ENCODE measurements at regions not wholly inside any gene's neighbourhood (a gene's known extent, or its start where the extent isn't known, plus 50 kb on each side); places are given as distances from the start of the nearest gene placed in this dataset.
"Not testable (repeated sequence)": the region's sequence is repeated elsewhere in the genome, so short reads cannot be mapped to it uniquely, and the experiment has no call there.

GRCh38 chr13:44730099-44730498, 154.0 kb upstream of the TSC22D1 start:
- H3K4me3 ChIP-seq (replicated peaks in 1 of 3; ENCODE audit: insufficient read depth in 1 of 3, low read depth in 1 of 3, low read length in 3 of 3): no peak overlapping the region
- ChIA-PET CTCF (interaction anchor here (1.2 kb wide), 1 partner anchor 10 kb away, joined by 3 read pairs; no protein-coding TSS in a partner anchor), POLR2A (no interaction called here)
- intact Hi-C loops (cut with micrococcal nuclease) (no loop called here), dilution Hi-C loops (cut with MboI; ENCODE audit: extremely low pct_ligation_motif_present, low sequenced_read_pairs) (no loop called here)
- H3K36me3 ChIP-seq (ENCODE audit: control insufficient read depth in 2 of 2, extremely low read depth in 1 of 2, insufficient read depth in 2 of 2, low read length in 2 of 2): no peaks in the 10 kb centered on the region
- no peak overlapping the region for H3K9ac ChIP-seq (replicated peaks; ENCODE audit: extremely low read depth, insufficient read depth, low read length)
- H3K9me3 ChIP-seq (replicated peaks; ENCODE audit: control insufficient read depth, insufficient read depth, low read length): no peaks in the 10 kb centered on the region
- H3K4me1 ChIP-seq (ENCODE audit: control insufficient read depth, extremely low read depth, insufficient read depth, low read length): no peaks in the 10 kb centered on the region
- no peak overlapping the region for H3K27ac ChIP-seq (ENCODE audit: insufficient read depth, low read depth, low read length)
- no peaks in the 10 kb centered on the region for H4K20me1 ChIP-seq (replicated peaks; ENCODE audit: control insufficient read depth, extremely low read depth, insufficient read depth, low read length)
- H3K27me3 ChIP-seq (ENCODE audit: control insufficient read depth in 2 of 2, insufficient read depth in 2 of 2, low read length in 2 of 2): no peaks in the 10 kb centered on the region
- peak; percentile 26 for FAIRE-seq
- no TSS peak for BruUV-seq (replicated peaks)
- no peak overlapping the region for H2AFZ ChIP-seq (ENCODE audit: low read depth, low read length)
- no peak for DNase-seq (ENCODE audit: low read depth, low spot score)
- H3K9me1 ChIP-seq (replicated peaks; ENCODE audit: control insufficient read depth, extremely low read depth, insufficient read depth, low read length): no peaks in the 10 kb centered on the region
- TF ChIP-seq JUN (IDR thresholded peaks at IDR 0.05; ENCODE audit: borderline replicate concordance, insufficient read depth, insufficient read length, low read depth): no peak
- no peak overlapping the region for H3K4me2 ChIP-seq (ENCODE audit: insufficient read depth, low read length)
- no peaks in the 10 kb centered on the region for H3K79me2 ChIP-seq (ENCODE audit: control insufficient read depth, insufficient read depth, low read length)

- dilution Hi-C loops (cut with MboI; ENCODE audit: extremely low pct_ligation_motif_present, low sequenced_read_pairs); H3K4me2 ChIP-seq (ENCODE audit: insufficient read depth, low read length); intact Hi-C loops (cut with micrococcal nuclease); H3K9me3 ChIP-seq (replicated peaks; ENCODE audit: control insufficient read depth, insufficient read depth, low read length); POLR2A ChIA-PET; CTCF ChIA-PET; FAIRE-seq; DNase-seq (ENCODE audit: low read depth, low spot score); H3K27ac ChIP-seq (ENCODE audit: insufficient read depth, low read depth, low read length); H3K79me2 ChIP-seq (ENCODE audit: control insufficient read depth, insufficient read depth, low read length); H3K27me3 ChIP-seq (ENCODE audit: control insufficient read depth in 2 of 2, insufficient read depth in 2 of 2, low read length in 2 of 2); BruUV-seq (replicated peaks); H3K4me3 ChIP-seq (replicated peaks in 1 of 3; ENCODE audit: insufficient read depth in 1 of 3, low read depth in 1 of 3, low read length in 3 of 3); H3K9me1 ChIP-seq (replicated peaks; ENCODE audit: control insufficient read depth, extremely low read depth, insufficient read depth, low read length); H3K9ac ChIP-seq (replicated peaks; ENCODE audit: extremely low read depth, insufficient read depth, low read length); H3K4me1 ChIP-seq (ENCODE audit: control insufficient read depth, extremely low read depth, insufficient read depth, low read length); H2AFZ ChIP-seq (ENCODE audit: low read depth, low read length); H3K36me3 ChIP-seq (ENCODE audit: control insufficient read depth in 2 of 2, extremely low read depth in 1 of 2, insufficient read depth in 2 of 2, low read length in 2 of 2); H4K20me1 ChIP-seq (replicated peaks; ENCODE audit: control insufficient read depth, extremely low read depth, insufficient read depth, low read length): not testable (repeated sequence)
Measured at GRCh38 chr13:44727591-44727990, 151.5 kb upstream of the TSC22D1 start.

DNA sequence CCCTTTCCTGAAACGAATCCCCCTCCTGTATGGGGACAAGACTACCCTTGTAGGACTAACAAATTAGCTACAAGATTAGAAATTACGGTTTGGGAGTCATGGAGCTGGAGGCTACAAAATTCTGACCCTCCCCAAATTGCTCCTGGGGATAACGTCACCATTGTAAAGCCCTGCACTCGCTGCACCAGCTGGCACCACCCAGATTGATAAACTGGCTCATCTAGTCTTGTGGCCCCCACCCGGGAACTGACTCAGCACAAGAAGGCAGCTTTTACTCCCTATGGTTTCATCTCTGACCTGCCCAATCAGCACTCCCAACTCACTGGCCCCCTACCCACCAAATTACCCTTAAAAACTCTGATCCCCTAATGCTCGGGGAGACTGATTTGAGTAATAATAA, 150.6 kb upstream of the TSC22D1 start:
- Histone ChIP-seq H3K9me1 (replicated peaks; ENCODE audit: control insufficient read depth, extremely low read depth, insufficient read depth, low read length) (no peaks in the 10 kb centered on the region), H3K36me3 (ENCODE audit: control insufficient read depth in 2 of 2, extremely low read depth in 1 of 2, insufficient read depth in 2 of 2, low read length in 2 of 2) (no peaks in the 10 kb centered on the region), H3K9ac (replicated peaks; ENCODE audit: extremely low read depth, insufficient read depth, low read length) (no peak overlapping the region), H3K27ac (ENCODE audit: insufficient read depth, low read depth, low read length) (no peak overlapping the region), H3K4me2 (ENCODE audit: insufficient read depth, low read length) (no peak overlapping the region), H3K79me2 (ENCODE audit: control insufficient read depth, insufficient read depth, low read length) (no peaks in the 10 kb centered on the region), H3K4me3 (replicated peaks in 1 of 3; ENCODE audit: insufficient read depth in 1 of 3, low read depth in 1 of 3, low read length in 3 of 3) (no peak overlapping the region), H4K20me1 (replicated peaks; ENCODE audit: control insufficient read depth, extremely low read depth, insufficient read depth, low read length) (no peaks in the 10 kb centered on the region), H3K9me3 (replicated peaks; ENCODE audit: control insufficient read depth, insufficient read depth, low read length) (no peaks in the 10 kb centered on the region), H2AFZ (ENCODE audit: low read depth, low read length) (no peak overlapping the region), H3K27me3 (ENCODE audit: control insufficient read depth in 2 of 2, insufficient read depth in 2 of 2, low read length in 2 of 2) (no peaks in the 10 kb centered on the region), H3K4me1 (ENCODE audit: control insufficient read depth, extremely low read depth, insufficient read depth, low read length) (no peaks in the 10 kb centered on the region)
- CTCF ChIA-PET: no interaction called here
- DNase-seq (ENCODE audit: low read depth, low spot score) (no peak), FAIRE-seq (no peak)
- intact Hi-C loops (cut with micrococcal nuclease) (no loop called here), dilution Hi-C loops (cut with MboI; ENCODE audit: extremely low pct_ligation_motif_present, low sequenced_read_pairs) (no loop called here)
- POLR2A ChIA-PET: interaction anchor here (0.6 kb wide), 1 partner anchor 12 kb away, joined by 4 read pairs; no protein-coding TSS in a partner anchor
- no peak for TF ChIP-seq CTCF (IDR thresholded peaks at IDR 0.05; ENCODE audit: extremely low read depth in 1 of 2, insufficient read depth in 1 of 2, low read depth in 1 of 2, low read length in 2 of 2)
- TF ChIP-seq FOS (IDR thresholded peaks at IDR 0.05; ENCODE audit: borderline replicate concordance, insufficient read depth, low read length): no peak
- no peak for TF ChIP-seq MAX (IDR thresholded peaks at IDR 0.05; ENCODE audit: insufficient read depth, insufficient read length)
- no peak for TF ChIP-seq GATA2 (IDR thresholded peaks at IDR 0.05; ENCODE audit: insufficient read depth, insufficient read length, low read depth, low read length)
- TF ChIP-seq JUN (IDR thresholded peaks at IDR 0.05; ENCODE audit: borderline replicate concordance, insufficient read depth, insufficient read length, low read depth): no peak
- TF ChIP-seq MYC (IDR thresholded peaks at IDR 0.05; ENCODE audit: low read depth, low read length): no peak
- TF ChIP-seq POLR2A (IDR thresholded peaks at IDR 0.05; ENCODE audit: low read depth, low read length): no peak
- TF ChIP-seq POLR2AphosphoS5 (IDR thresholded peaks at IDR 0.05; ENCODE audit: insufficient read depth, low read depth, low read length): no peak
- no peak for TF ChIP-seq EZH2 (IDR thresholded peaks at IDR 0.05; ENCODE audit: borderline replicate concordance, low read depth, low read length, severe bottlenecking)
- no TSS peak for BruUV-seq (replicated peaks)
